K562 (cell line): ENCODE measurements at regions not wholly inside any gene's neighbourhood (a gene's known extent, or its start where the extent isn't known, plus 50 kb on each side); places are given as distances from the start of the nearest gene placed in this dataset.

Source experiments
- ATAC-seq: fragments of 200-7000 bp; cut with Tn5 transposase; 3 replicates; pipeline ENCODE4 v1.9.1; 2020; ENCODE audit warnings: moderate library complexity
- BruUV-seq: library from RNA; stranded (reverse); fragments of 400-500 nt; replicated peaks from 2 replicates; lab custom pipeline; 2021; lab: Mats Ljungman, UMichigan
- CTCF ChIA-PET: fragments of 300-600 bp; formaldehyde crosslinking; extraction: SDS; loops from one replicate; lab custom pipeline; 2021; ENCODE audit warnings: low intra/inter-chr PET ratio; lab: Yijun Ruan, JAX
- POLR2A ChIA-PET: fragments of 300-600, 350-650 bp; sonication (Branson Sonifier 250); formaldehyde crosslinking; extraction: SDS; loops from one replicate; lab custom pipeline; 2021; ENCODE audit warnings: antibody characterized with exemption, inconsistent platforms; lab: Yijun Ruan, JAX
- DNase-seq, 4 experiments: peaks; one replicate each; pipeline versions ENCODE4 v3.0.0 to v3.0.0-alpha.2; 2011 to 2018; ENCODE audit warnings: low spot score in 3 of 4, mixed read lengths in 3 of 4; ENCODE audit errors: extremely low read depth in 1 of 4
- FAIRE-seq: peaks from 2 replicates; lab custom pipeline; 2011; peaks lifted over from hg19 to GRCh38; lab: Jason Lieb, UNC
- H2AFZ ChIP-seq: 2 replicates; pipeline ENCODE4 v1.6.0; 2011; ENCODE audit warnings: low read depth, low read length, control low read depth, inconsistent platforms
- H3K27ac ChIP-seq: fragments of 200-600 bp; 3 replicates; pipeline ENCODE4 v1.8.0; 2011; ENCODE audit warnings: low read depth, mild to moderate bottlenecking, control low read depth, inconsistent platforms, low read length, moderate library complexity, mixed read lengths; ENCODE audit errors: extremely low read depth
- H3K27me3 ChIP-seq, 2 experiments: fragments of 300-600 bp in 1 of 2; 2 replicates in 1 of 2; 3 replicates in 1 of 2; pipeline versions ENCODE4 v1.6.0 to v1.8.0; 2011; ENCODE audit warnings: inconsistent platforms in 2 of 2, low read length in 2 of 2, mild to moderate bottlenecking in 1 of 2, mixed read lengths in 1 of 2, moderate library complexity in 1 of 2; ENCODE audit not compliant: control insufficient read depth in 2 of 2, insufficient read depth in 2 of 2
- H3K36me3 ChIP-seq: fragments of 300-600 bp; 3 replicates; pipeline ENCODE4 v1.8.0; 2011; ENCODE audit warnings: mild to moderate bottlenecking, low read length, inconsistent platforms; ENCODE audit not compliant: control insufficient read depth, insufficient read depth
- H3K4me1 ChIP-seq, 2 experiments: fragments of 200-600 bp in 1 of 2; replicated peaks in 1 of 2; 2 replicates in 1 of 2; 3 replicates in 1 of 2; pipeline versions ENCODE4 v1.5.1 to v1.8.0; 2011; ENCODE audit warnings: inconsistent platforms in 2 of 2, low read length in 2 of 2, mild to moderate bottlenecking in 1 of 2, mixed read lengths in 1 of 2, moderate library complexity in 1 of 2; ENCODE audit not compliant: control insufficient read depth in 2 of 2, insufficient read depth in 2 of 2
- H3K4me2 ChIP-seq: 2 replicates; pipeline ENCODE4 v1.6.1; 2011; ENCODE audit warnings: low read length, control low read depth, inconsistent platforms, mixed read lengths; ENCODE audit not compliant: insufficient read depth
- H3K4me3 ChIP-seq: fragments of 200-600 bp; sonication (generic), shearing (Covaris generic); 2 replicates; pipeline ENCODE4 v1.5.1; 2016; ENCODE audit warnings: control low read depth, inconsistent platforms
- H3K79me2 ChIP-seq: fragments of 200-600 bp; 3 replicates; pipeline ENCODE4 v1.8.0; 2011; ENCODE audit warnings: low read length, inconsistent platforms; ENCODE audit not compliant: control insufficient read depth, insufficient read depth
- H3K9ac ChIP-seq, 2 experiments: 2 replicates each; pipeline versions ENCODE4 v1.6.0 to v1.6.1; 2011; ENCODE audit warnings: low read depth in 2 of 2, low read length in 2 of 2, control low read depth in 1 of 2, inconsistent platforms in 1 of 2, mild to moderate bottlenecking in 1 of 2, mixed read lengths in 1 of 2; ENCODE audit not compliant: insufficient read depth in 1 of 2
- H3K9me1 ChIP-seq: one replicate; pipeline ENCODE4 v1.6.0; 2011; ENCODE audit warnings: inconsistent platforms, mild to moderate bottlenecking, low read length, moderate library complexity; ENCODE audit not compliant: control insufficient read depth, insufficient read depth
- H3K9me3 ChIP-seq: replicated peaks from 2 replicates; pipeline ENCODE4 v1.5.1; 2011; ENCODE audit warnings: low read depth, low read length, inconsistent platforms; ENCODE audit not compliant: control insufficient read depth, insufficient read depth
- H4K20me1 ChIP-seq: replicated peaks from 2 replicates; pipeline ENCODE4 v1.6.1; 2011; ENCODE audit warnings: low read length, inconsistent platforms, mixed read lengths; ENCODE audit not compliant: control insufficient read depth, insufficient read depth
- AFF1 ChIP-seq, 2 experiments: fragments of 450-650 bp; IDR thresholded peaks; 2 replicates each; pipeline ENCODE4 v1.6.1; 2018; ENCODE audit warnings: mild to moderate bottlenecking in 2 of 2, low read depth in 1 of 2; ENCODE audit not compliant: partially characterized antibody in 2 of 2
- CCAR2 ChIP-seq: fragments of 200-400 bp; formaldehyde crosslinking; IDR thresholded peaks from 2 replicates; pipeline ENCODE4 v1.6.1; 2017; ENCODE audit warnings: mild to moderate bottlenecking, low read depth, low read length
- CEBPB ChIP-seq: fragments of 450-650 bp; IDR thresholded peaks from 2 replicates; pipeline ENCODE4 v1.6.1; 2016; ENCODE audit warnings: missing genetic modification characterization, missing compliant biosample characterization
- SIRT6 ChIP-seq: IDR thresholded peaks from one replicate; pipeline ENCODE4 v1.6.1; 2012; ENCODE audit warnings: low read depth, mild to moderate bottlenecking, control low read depth, inconsistent platforms, low read length, moderate library complexity
- SNIP1 ChIP-seq: fragments of 450-650 bp; IDR thresholded peaks from 2 replicates; pipeline ENCODE4 v1.7.1; 2017; ENCODE audit warnings: low read depth, mild to moderate bottlenecking
- SUPT5H ChIP-seq: fragments of 450-650 bp; IDR thresholded peaks from 2 replicates; pipeline ENCODE4 v1.6.1; 2016
- XRCC5 ChIP-seq: fragments of 200-400 bp; formaldehyde crosslinking; IDR thresholded peaks from 2 replicates; pipeline ENCODE4 v1.6.1; 2017; ENCODE audit warnings: low read depth, mild to moderate bottlenecking, low read length
- ZBTB8A ChIP-seq: fragments of 450-650 bp; IDR thresholded peaks from 2 replicates; pipeline ENCODE4 v1.6.1; 2018; ENCODE audit warnings: mild to moderate bottlenecking, moderate library complexity; ENCODE audit not compliant: partially characterized antibody
- ZNF175 ChIP-seq: fragments of 200-800 bp; sonication (Bioruptor generic); IDR thresholded peaks from 2 replicates; pipeline ENCODE4 v1.6.1; 2016; ENCODE audit warnings: low read depth, mild to moderate bottlenecking, missing genetic modification characterization, missing compliant biosample characterization
- ZNF212 ChIP-seq: fragments of 450-650 bp; formaldehyde crosslinking; IDR thresholded peaks from 2 replicates; pipeline ENCODE4 v1.4.0; 2020; ENCODE audit warnings: mild to moderate bottlenecking
- WGBS: fragments of 100-300 bp; shearing (Covaris generic); methylation state at CpG from one replicate; pipeline ENCODE4 v1.1.6; 2016; ENCODE audit warnings: low coverage, mixed read lengths; ENCODE audit not compliant: insufficient coverage; ENCODE audit errors: missing lambda C conversion rate; 5-methylcytosine and 5-hydroxymethylcytosine counted together
- in situ Hi-C: fragments of 300-500 bp; cut with MboI; formaldehyde crosslinking; loops from 4 replicates; pipeline ENCODE4 v1.15.0; 2018; ENCODE audit warnings: inconsistent platforms, mixed read lengths
- intact Hi-C: fragments of 100-400 bp; cut with micrococcal nuclease; formaldehyde crosslinking; loops from 2 replicates; pipeline ENCODE4 v1.14.2; 2022
- TF ChIP-seq, protein P1 (sequence below): fragments of 250-450 bp; sonication (Bioruptor Pico); IDR thresholded peaks from 2 replicates; pipeline ENCODE4 v1.4.0; 2020

DNA sequence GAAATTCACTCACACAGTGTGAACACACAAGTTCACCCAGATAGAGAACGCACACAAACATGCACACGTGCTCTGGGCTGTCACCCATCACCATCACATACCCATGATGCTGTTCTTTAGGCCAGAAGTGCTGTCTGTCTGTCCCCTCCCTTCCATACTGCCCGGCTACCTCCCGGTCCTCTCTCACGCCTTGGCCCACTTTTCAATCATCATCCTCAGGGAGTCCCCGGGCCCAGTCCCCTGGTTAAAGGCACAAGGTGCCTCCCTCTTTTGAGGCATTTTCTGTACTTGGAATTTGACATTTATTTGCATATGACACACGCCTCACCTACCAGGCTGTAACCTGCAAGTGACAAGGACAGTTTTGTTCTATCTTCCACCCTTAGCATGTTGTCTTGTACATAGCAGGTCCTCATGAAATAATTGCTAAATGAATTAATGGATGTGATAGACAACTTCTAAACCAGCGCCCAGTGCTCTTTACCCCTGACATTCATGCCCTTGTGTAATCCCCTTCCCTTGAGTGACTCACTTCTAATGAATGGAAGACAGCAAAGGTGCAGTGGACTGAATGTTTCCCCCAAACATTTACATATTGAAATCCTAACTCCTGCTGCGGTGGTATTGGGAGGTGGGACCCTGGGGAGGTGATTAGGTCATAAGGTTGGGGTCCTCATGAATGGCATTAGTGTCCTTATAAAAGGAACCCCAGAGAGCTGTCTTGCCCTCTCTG, 73.9 kb upstream of the ADPGK start (continued):
- TF ChIP-seq, protein P1, sequence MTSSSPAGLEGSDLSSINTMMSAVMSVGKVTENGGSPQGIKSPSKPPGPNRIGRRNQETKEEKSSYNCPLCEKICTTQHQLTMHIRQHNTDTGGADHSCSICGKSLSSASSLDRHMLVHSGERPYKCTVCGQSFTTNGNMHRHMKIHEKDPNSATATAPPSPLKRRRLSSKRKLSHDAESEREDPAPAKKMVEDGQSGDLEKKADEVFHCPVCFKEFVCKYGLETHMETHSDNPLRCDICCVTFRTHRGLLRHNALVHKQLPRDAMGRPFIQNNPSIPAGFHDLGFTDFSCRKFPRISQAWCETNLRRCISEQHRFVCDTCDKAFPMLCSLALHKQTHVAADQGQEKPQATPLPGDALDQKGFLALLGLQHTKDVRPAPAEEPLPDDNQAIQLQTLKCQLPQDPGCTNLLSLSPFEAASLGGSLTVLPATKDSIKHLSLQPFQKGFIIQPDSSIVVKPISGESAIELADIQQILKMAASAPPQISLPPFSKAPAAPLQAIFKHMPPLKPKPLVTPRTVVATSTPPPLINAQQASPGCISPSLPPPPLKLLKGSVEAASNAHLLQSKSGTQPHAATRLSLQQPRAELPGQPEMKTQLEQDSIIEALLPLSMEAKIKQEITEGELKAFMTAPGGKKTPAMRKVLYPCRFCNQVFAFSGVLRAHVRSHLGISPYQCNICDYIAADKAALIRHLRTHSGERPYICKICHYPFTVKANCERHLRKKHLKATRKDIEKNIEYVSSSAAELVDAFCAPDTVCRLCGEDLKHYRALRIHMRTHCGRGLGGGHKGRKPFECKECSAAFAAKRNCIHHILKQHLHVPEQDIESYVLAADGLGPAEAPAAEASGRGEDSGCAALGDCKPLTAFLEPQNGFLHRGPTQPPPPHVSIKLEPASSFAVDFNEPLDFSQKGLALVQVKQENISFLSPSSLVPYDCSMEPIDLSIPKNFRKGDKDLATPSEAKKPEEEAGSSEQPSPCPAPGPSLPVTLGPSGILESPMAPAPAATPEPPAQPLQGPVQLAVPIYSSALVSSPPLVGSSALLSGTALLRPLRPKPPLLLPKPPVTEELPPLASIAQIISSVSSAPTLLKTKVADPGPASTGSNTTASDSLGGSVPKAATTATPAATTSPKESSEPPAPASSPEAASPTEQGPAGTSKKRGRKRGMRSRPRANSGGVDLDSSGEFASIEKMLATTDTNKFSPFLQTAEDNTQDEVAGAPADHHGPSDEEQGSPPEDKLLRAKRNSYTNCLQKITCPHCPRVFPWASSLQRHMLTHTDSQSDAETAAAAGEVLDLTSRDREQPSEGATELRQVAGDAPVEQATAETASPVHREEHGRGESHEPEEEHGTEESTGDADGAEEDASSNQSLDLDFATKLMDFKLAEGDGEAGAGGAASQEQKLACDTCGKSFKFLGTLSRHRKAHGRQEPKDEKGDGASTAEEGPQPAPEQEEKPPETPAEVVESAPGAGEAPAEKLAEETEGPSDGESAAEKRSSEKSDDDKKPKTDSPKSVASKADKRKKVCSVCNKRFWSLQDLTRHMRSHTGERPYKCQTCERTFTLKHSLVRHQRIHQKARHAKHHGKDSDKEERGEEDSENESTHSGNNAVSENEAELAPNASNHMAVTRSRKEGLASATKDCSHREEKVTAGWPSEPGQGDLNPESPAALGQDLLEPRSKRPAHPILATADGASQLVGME (CRISPR knock-in tag) = no peak
- no peak for TF ChIP-seq SUPT5H

DNA sequence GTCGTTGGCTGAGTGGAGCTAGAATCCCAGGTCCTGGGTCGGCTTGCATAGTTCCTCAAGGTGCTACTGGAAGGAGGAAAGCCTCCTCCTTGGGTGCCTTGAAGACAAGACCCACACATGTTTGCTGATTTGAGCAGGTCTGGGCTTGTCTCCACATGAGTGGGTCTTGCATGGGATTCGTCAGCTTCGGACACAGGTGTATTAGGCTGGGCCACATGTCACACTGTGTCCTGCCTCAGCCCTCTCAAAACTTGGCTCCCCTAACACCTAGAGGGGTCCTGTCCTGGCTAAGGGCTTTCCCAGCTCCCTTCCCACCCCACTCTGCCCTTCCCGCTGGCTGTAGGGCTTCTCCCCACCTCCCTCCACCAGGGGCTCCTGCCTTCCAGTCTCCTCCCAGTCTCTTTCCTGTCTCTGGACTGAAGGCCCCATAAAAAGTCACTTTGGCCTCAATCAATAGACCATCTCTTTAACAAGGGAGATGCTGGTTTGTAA, 73.0 kb upstream of the ADPGK start:
- DNase-seq (no peak), ATAC-seq (no peak), FAIRE-seq (no peak)
- intact Hi-C loops (no loop called here), in situ Hi-C loops (no loop called here)
- Histone ChIP-seq H3K9ac (no peak overlapping the region), H3K36me3 (no peaks in the 10 kb centered on the region), H3K27me3 (peaks cover 4 to 21% of the 10 kb centered on the region in 2 experiments; a peak in 3 of 5 replicates), H3K79me2 (no peaks in the 10 kb centered on the region), H2AFZ (no peak overlapping the region), H3K4me1 (no peaks in the 10 kb centered on the region), H3K9me3 (no peaks in the 10 kb centered on the region), H3K9me1 (no peaks in the 10 kb centered on the region), H4K20me1 (no peaks in the 10 kb centered on the region), H3K4me2 (no peak overlapping the region), H3K27ac (no peak overlapping the region), H3K4me3 (no peak overlapping the region)
- WGBS = 0% methylated on average over 2 of the region's 5 CpGs
- ChIA-PET POLR2A (no interaction called here), CTCF (no interaction called here)
- BruUV-seq = no TSS peak
- TF ChIP-seq CEBPB (no peak), CCAR2 (no peak), ZNF175 (CRISPR knock-in tag) (no peak), AFF1 (IDR thresholded peaks at IDR 0.05; ENCODE audit: low read depth in 1 of 2, partially characterized antibody in 2 of 2) (no peak), SIRT6 (no peak), ZNF212 (CRISPR knock-in tag) (no peak), SNIP1 (no peak), ZBTB8A (no peak), XRCC5 (no peak)
